K562 (cell line): ENCODE measurements at regions not wholly inside any gene's neighbourhood (a gene's known extent, or its start where the extent isn't known, plus 50 kb on each side); places are given as distances from the start of the nearest gene placed in this dataset.
A peak's percentile ranks its signal among the peaks of the same experiment; 100 is the strongest.

Experiments used
- ATAC-seq: fragments of 200-7000 bp; cut with Tn5 transposase; 3 replicates; pipeline ENCODE4 v1.9.1; 2020; ENCODE audit warnings: moderate library complexity
- BruUV-seq: library from RNA; stranded (reverse); fragments of 400-500 nt; replicated peaks from 2 replicates; lab custom pipeline; 2021; lab: Mats Ljungman, UMichigan
- CTCF ChIA-PET: fragments of 300-600 bp; formaldehyde crosslinking; extraction: SDS; loops from one replicate; lab custom pipeline; 2021; ENCODE audit warnings: low intra/inter-chr PET ratio; lab: Yijun Ruan, JAX
- POLR2A ChIA-PET: fragments of 300-600, 350-650 bp; sonication (Branson Sonifier 250); formaldehyde crosslinking; extraction: SDS; loops from one replicate; lab custom pipeline; 2021; ENCODE audit warnings: antibody characterized with exemption, inconsistent platforms; lab: Yijun Ruan, JAX
- DNase-seq, 4 experiments: peaks; one replicate each; pipeline versions ENCODE4 v3.0.0 to v3.0.0-alpha.2; 2011 to 2018; ENCODE audit warnings: low spot score in 3 of 4, mixed read lengths in 3 of 4; ENCODE audit errors: extremely low read depth in 1 of 4
- FAIRE-seq: peaks from 2 replicates; lab custom pipeline; 2011; peaks lifted over from hg19 to GRCh38; lab: Jason Lieb, UNC
- H2AFZ ChIP-seq: 2 replicates; pipeline ENCODE4 v1.6.0; 2011; ENCODE audit warnings: low read depth, low read length, control low read depth, inconsistent platforms
- H3K27ac ChIP-seq: fragments of 200-600 bp; 3 replicates; pipeline ENCODE4 v1.8.0; 2011; ENCODE audit warnings: low read depth, mild to moderate bottlenecking, control low read depth, inconsistent platforms, low read length, moderate library complexity, mixed read lengths; ENCODE audit errors: extremely low read depth
- H3K27me3 ChIP-seq, 2 experiments: fragments of 300-600 bp in 1 of 2; 2 replicates in 1 of 2; 3 replicates in 1 of 2; pipeline versions ENCODE4 v1.6.0 to v1.8.0; 2011; ENCODE audit warnings: inconsistent platforms in 2 of 2, low read length in 2 of 2, mild to moderate bottlenecking in 1 of 2, mixed read lengths in 1 of 2, moderate library complexity in 1 of 2; ENCODE audit not compliant: control insufficient read depth in 2 of 2, insufficient read depth in 2 of 2
- H3K36me3 ChIP-seq: fragments of 300-600 bp; 3 replicates; pipeline ENCODE4 v1.8.0; 2011; ENCODE audit warnings: mild to moderate bottlenecking, low read length, inconsistent platforms; ENCODE audit not compliant: control insufficient read depth, insufficient read depth
- H3K4me1 ChIP-seq, 2 experiments: fragments of 200-600 bp in 1 of 2; replicated peaks in 1 of 2; 2 replicates in 1 of 2; 3 replicates in 1 of 2; pipeline versions ENCODE4 v1.5.1 to v1.8.0; 2011; ENCODE audit warnings: inconsistent platforms in 2 of 2, low read length in 2 of 2, mild to moderate bottlenecking in 1 of 2, mixed read lengths in 1 of 2, moderate library complexity in 1 of 2; ENCODE audit not compliant: control insufficient read depth in 2 of 2, insufficient read depth in 2 of 2
- H3K4me2 ChIP-seq: 2 replicates; pipeline ENCODE4 v1.6.1; 2011; ENCODE audit warnings: low read length, control low read depth, inconsistent platforms, mixed read lengths; ENCODE audit not compliant: insufficient read depth
- H3K4me3 ChIP-seq: fragments of 200-600 bp; sonication (generic), shearing (Covaris generic); 2 replicates; pipeline ENCODE4 v1.5.1; 2016; ENCODE audit warnings: control low read depth, inconsistent platforms
- H3K79me2 ChIP-seq: fragments of 200-600 bp; 3 replicates; pipeline ENCODE4 v1.8.0; 2011; ENCODE audit warnings: low read length, inconsistent platforms; ENCODE audit not compliant: control insufficient read depth, insufficient read depth
- H3K9ac ChIP-seq, 2 experiments: 2 replicates each; pipeline versions ENCODE4 v1.6.0 to v1.6.1; 2011; ENCODE audit warnings: low read depth in 2 of 2, low read length in 2 of 2, control low read depth in 1 of 2, inconsistent platforms in 1 of 2, mild to moderate bottlenecking in 1 of 2, mixed read lengths in 1 of 2; ENCODE audit not compliant: insufficient read depth in 1 of 2
- H3K9me1 ChIP-seq: one replicate; pipeline ENCODE4 v1.6.0; 2011; ENCODE audit warnings: inconsistent platforms, mild to moderate bottlenecking, low read length, moderate library complexity; ENCODE audit not compliant: control insufficient read depth, insufficient read depth
- H3K9me3 ChIP-seq: replicated peaks from 2 replicates; pipeline ENCODE4 v1.5.1; 2011; ENCODE audit warnings: low read depth, low read length, inconsistent platforms; ENCODE audit not compliant: control insufficient read depth, insufficient read depth
- H4K20me1 ChIP-seq: replicated peaks from 2 replicates; pipeline ENCODE4 v1.6.1; 2011; ENCODE audit warnings: low read length, inconsistent platforms, mixed read lengths; ENCODE audit not compliant: control insufficient read depth, insufficient read depth
- ATF3 ChIP-seq, 2 experiments: fragments of 450-650 bp in 1 of 2; sonication (generic) in 1 of 2; formaldehyde crosslinking in 1 of 2; IDR thresholded peaks in 1 of 2; conservative IDR thresholded peaks in 1 of 2; 2 replicates each; pipeline versions ENCODE4 v1.6.1 to v1.8.1; 2016 to 2023; ENCODE audit warnings: mild to moderate bottlenecking in 2 of 2, moderate library complexity in 2 of 2, inconsistent platforms in 1 of 2, missing genetic modification reagents in 1 of 2
- CBX5 ChIP-seq: IDR thresholded peaks from 2 replicates; pipeline ENCODE4 v1.6.1; 2014; ENCODE audit warnings: low read depth, borderline replicate concordance
- CEBPG ChIP-seq, 3 experiments: fragments of 200-800 bp in 1 of 3; sonication (Bioruptor generic) in 1 of 3; sonication (generic) in 1 of 3; formaldehyde crosslinking in 1 of 3; IDR thresholded peaks in 2 of 3; conservative IDR thresholded peaks in 1 of 3; 2 replicates each; pipeline versions ENCODE4 v1.6.1 to v1.8.0; 2016 to 2022; ENCODE audit warnings: missing compliant biosample characterization in 2 of 3, missing genetic modification characterization in 2 of 3, mild to moderate bottlenecking in 1 of 3, missing genetic modification reagents in 1 of 3
- ZFP36 ChIP-seq: fragments of 150-350 bp; IDR thresholded peaks from 2 replicates; pipeline ENCODE4 v1.6.1; 2018; ENCODE audit warnings: low read length, low read depth; ENCODE audit not compliant: partially characterized antibody
- ZNF431 ChIP-seq: sonication (generic); formaldehyde crosslinking; IDR thresholded peaks from 2 replicates; pipeline ENCODE4 v1.8.0; 2022; ENCODE audit warnings: mild to moderate bottlenecking, missing genetic modification reagents
- WGBS: fragments of 100-300 bp; shearing (Covaris generic); methylation state at CpG from one replicate; pipeline ENCODE4 v1.1.6; 2016; ENCODE audit warnings: low coverage, mixed read lengths; ENCODE audit not compliant: insufficient coverage; ENCODE audit errors: missing lambda C conversion rate; 5-methylcytosine and 5-hydroxymethylcytosine counted together
- in situ Hi-C: fragments of 300-500 bp; cut with MboI; formaldehyde crosslinking; loops from 4 replicates; pipeline ENCODE4 v1.15.0; 2018; ENCODE audit warnings: inconsistent platforms, mixed read lengths
- intact Hi-C: fragments of 100-400 bp; cut with micrococcal nuclease; formaldehyde crosslinking; loops from 2 replicates; pipeline ENCODE4 v1.14.2; 2022

GRCh38 chr12:111010916-111011657 is 90.7 kb upstream of the MYL2 start:
- ChIA-PET POLR2A (no interaction called here), CTCF (no interaction called here)
- in situ Hi-C loops, result no loop called here
- TF ChIP-seq ATF3 (IDR thresholded peaks at IDR 0.05) (peak; percentile 59), ATF3 (CRISPR knock-in tag; conservative IDR thresholded peaks at IDR 0.05) (no peak), ZFP36 (peak; percentile 7), CBX5 (no peak), ZNF431 (CRISPR knock-in tag) (peak; percentile 95), CEBPG (CRISPR knock-in tag; IDR thresholded peaks at IDR 0.05) (no peak), CEBPG (tag; conservative IDR thresholded peaks at IDR 0.05 in 1 of 2, IDR thresholded peaks at IDR 0.05 in 1 of 2) (peak; percentile 49 to 52; a peak in 2 of 4 replicates)
- Histone ChIP-seq H4K20me1 (no peaks in the 10 kb centered on the region), H3K36me3 (no peaks in the 10 kb centered on the region), H3K4me1 (no peaks in the 10 kb centered on the region), H3K9ac (no peak overlapping the region), H3K9me3 (no peaks in the 10 kb centered on the region), H3K4me3 (no peak overlapping the region), H2AFZ (no peak overlapping the region), H3K4me2 (no peak overlapping the region), H3K79me2 (no peaks in the 10 kb centered on the region), H3K27me3 (no peaks in the 10 kb centered on the region; a peak in 2 of 5 replicates), H3K9me1 (peaks cover 4% of the 10 kb centered on the region), H3K27ac (no peak overlapping the region)
- intact Hi-C loops, result no loop called here
- ATAC-seq (no peak), FAIRE-seq (no peak), DNase-seq (no peak)
- WGBS, result under 1% methylated on average over 6 of the region's 6 CpGs
- no TSS peak for BruUV-seq
